ENCODE measurements at regions not wholly inside any gene's neighbourhood (a gene's known extent, or its start where the extent isn't known, plus 50 kb on each side); places are given as distances from the start of the nearest gene placed in this dataset.

- Histone ChIP-seq H3K27me3 (ENCODE audit: control insufficient read depth in 2 of 2, insufficient read depth in 2 of 2, low read length in 2 of 2) (no peaks in the 10 kb centered on the region), H3K9ac (ENCODE audit: insufficient read depth, low read length, poor library complexity, severe bottlenecking) (no peak overlapping the region), H3K36me3 (replicated peaks in 1 of 2; ENCODE audit: control insufficient read depth in 1 of 2, insufficient read depth in 2 of 2, low read length in 2 of 2) (no peaks in the 10 kb centered on the region), H3K27ac (ENCODE audit: low read depth in 1 of 2, low read length in 2 of 2) (no peak overlapping the region), H3K4me1 (ENCODE audit: control insufficient read depth in 1 of 2, insufficient read depth in 2 of 2, low read length in 2 of 2) (no peaks in the 10 kb centered on the region), H3K4me2 (replicated peaks; ENCODE audit: extremely low read depth, low read length, poor library complexity, severe bottlenecking) (no peak overlapping the region), H2AFZ (ENCODE audit: insufficient read depth, low read depth, low read length, poor library complexity, severe bottlenecking) (no peak overlapping the region), H3K79me2 (ENCODE audit: insufficient read depth, low read length) (no peaks in the 10 kb centered on the region), H3K9me3 (replicated peaks in 1 of 2; ENCODE audit: control insufficient read depth in 1 of 2, insufficient read depth in 1 of 2, low read length in 2 of 2) (no peaks in the 10 kb centered on the region), H4K20me1 (ENCODE audit: insufficient read depth, low read length) (no peaks in the 10 kb centered on the region), H3K4me3 (replicated peaks in 1 of 3; ENCODE audit: low read depth in 2 of 3, low read length in 3 of 3) (no peak overlapping the region)
- no peak for TF ChIP-seq CTCF (IDR thresholded peaks at IDR 0.05)
- Mint-ChIP-seq H3K4me1 (no peaks in the 10 kb centered on the region), H3K27me3 (ENCODE audit: low read depth in 3 of 3) (no peaks in the 10 kb centered on the region), H3K36me3 (no peaks in the 10 kb centered on the region), H3K27ac (no peak overlapping the region), H3K4me3 (no peak overlapping the region), H3K9me3 (no peaks in the 10 kb centered on the region)
- DNase-seq: no peak
- intact Hi-C loops (cut with micrococcal nuclease): no loop called here
- 100% methylated on average over 1 of the region's 3 CpGs for WGBS (ENCODE audit: insufficient coverage)
Observed at GRCh38 chr12:74456431-74456830, 81.2 kb upstream of the ATXN7L3B start.

- H3K4me2 ChIP-seq (replicated peaks; ENCODE audit: extremely low read depth, low read length, poor library complexity, severe bottlenecking): no peak overlapping the region
- H3K79me2 ChIP-seq (ENCODE audit: insufficient read depth, low read length): no peaks in the 10 kb centered on the region
- H3K4me3 ChIP-seq (replicated peaks in 1 of 3; ENCODE audit: low read depth in 2 of 3, low read length in 3 of 3): no peak overlapping the region
- H3K27ac ChIP-seq (ENCODE audit: low read depth in 1 of 2, low read length in 2 of 2): no peak overlapping the region
- Mint-ChIP-seq H3K9me3 (peaks cover 0 to 10% (median 1%) of the 10 kb centered on the region in 7 donors), H3K4me1 (no peaks in the 10 kb centered on the region), H3K36me3 (no peaks in the 10 kb centered on the region), H3K27ac (no peak overlapping the region), H3K4me3 (no peak overlapping the region), H3K27me3 (ENCODE audit: low read depth in 3 of 3) (peaks cover 0 to 3% (median 0%) of the 10 kb centered on the region in 3 donors)
- intact Hi-C loops (cut with micrococcal nuclease): no loop called here
- H3K27me3 ChIP-seq (ENCODE audit: control insufficient read depth in 2 of 2, insufficient read depth in 2 of 2, low read length in 2 of 2): no peaks in the 10 kb centered on the region
- DNase-seq: no peak
- no peaks in the 10 kb centered on the region for H3K36me3 ChIP-seq (replicated peaks in 1 of 2; ENCODE audit: control insufficient read depth in 1 of 2, insufficient read depth in 2 of 2, low read length in 2 of 2)
- no peaks in the 10 kb centered on the region for H4K20me1 ChIP-seq (ENCODE audit: insufficient read depth, low read length)
- no peak overlapping the region for H3K9ac ChIP-seq (ENCODE audit: insufficient read depth, low read length, poor library complexity, severe bottlenecking)
- H3K4me1 ChIP-seq (ENCODE audit: control insufficient read depth in 1 of 2, insufficient read depth in 2 of 2, low read length in 2 of 2): no peaks in the 10 kb centered on the region
- TF ChIP-seq CTCF (IDR thresholded peaks at IDR 0.05): no peak
- H2AFZ ChIP-seq (ENCODE audit: insufficient read depth, low read depth, low read length, poor library complexity, severe bottlenecking): no peak overlapping the region
- WGBS (ENCODE audit: insufficient coverage): 100% methylated on average over 1 of the region's 4 CpGs
- peaks cover 0 to 10% of the 10 kb centered on the region in 2 donors for H3K9me3 ChIP-seq (replicated peaks in 1 of 2; ENCODE audit: control insufficient read depth in 1 of 2, insufficient read depth in 1 of 2, low read length in 2 of 2)
Observed at GRCh38 chr12:74468401-74468800, 69.2 kb upstream of the ATXN7L3B start.

Data from CD14-positive monocyte (primary cell).